Ureter (tissue), 1 donor: ENCODE measurements at regions not wholly inside any gene's neighbourhood (a gene's known extent, or its start where the extent isn't known, plus 50 kb on each side); places are given as distances from the start of the nearest gene placed in this dataset.
"Not testable (repeated sequence)": the region's sequence is repeated elsewhere in the genome, so short reads cannot be mapped to it uniquely, and the experiment has no call there.

Experiments used
- DNase-seq: peaks from one replicate; pipeline ENCODE4 v3.0.0-alpha.2; 2020; ENCODE audit warnings: low spot score
- donor health status: DM: yes; HTN: yes; CAD: no.

DNA sequence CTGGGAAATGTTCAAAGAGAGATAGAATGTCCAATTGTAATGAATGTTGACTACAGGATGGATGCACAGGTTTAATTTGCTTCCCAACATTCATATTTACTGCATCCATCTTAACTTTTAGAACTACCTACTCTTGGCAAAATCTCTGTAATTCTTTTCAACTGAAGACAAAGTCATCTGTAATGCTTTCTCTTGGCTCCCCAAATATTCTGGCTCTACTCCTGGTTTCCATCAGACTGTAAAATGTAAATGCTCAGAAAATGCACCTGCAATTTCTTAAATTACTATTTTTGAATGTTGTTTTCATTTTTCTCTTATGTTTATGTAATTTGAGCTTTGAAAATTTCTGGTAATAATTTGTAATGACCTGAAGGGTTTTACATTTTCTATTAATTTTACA lies 480.8 kb upstream of the IMPG1 start:
- DNase-seq, result no peak

- no peak for DNase-seq
Measured at GRCh38 chr6:76552268-76552667, 479.8 kb upstream of the IMPG1 start.

DNA sequence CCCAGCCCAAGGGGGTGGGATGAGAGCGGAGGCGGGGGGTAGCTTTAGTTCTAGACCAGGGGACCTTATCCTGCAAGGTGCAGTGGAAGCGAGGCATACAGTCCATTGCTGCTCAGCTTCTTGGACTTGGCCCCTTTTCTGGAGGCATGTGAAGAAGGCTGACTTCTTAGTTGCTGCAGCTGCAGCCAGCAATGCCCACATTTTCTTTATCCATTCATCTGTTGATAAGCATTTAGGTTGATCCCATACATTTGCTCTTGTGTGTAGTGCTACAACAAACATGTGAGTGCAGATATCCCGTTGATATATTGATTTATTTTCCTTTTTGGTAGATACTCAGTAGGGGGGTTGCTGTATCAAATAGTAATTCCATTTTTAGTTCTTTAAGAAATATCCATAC lies 461.2 kb upstream of the IMPG1 start:
- DNase-seq, result no peak

- DNase-seq, result no peak
Measured at GRCh38 chr6:76532647-76533046, 460.2 kb upstream of the IMPG1 start.

DNA sequence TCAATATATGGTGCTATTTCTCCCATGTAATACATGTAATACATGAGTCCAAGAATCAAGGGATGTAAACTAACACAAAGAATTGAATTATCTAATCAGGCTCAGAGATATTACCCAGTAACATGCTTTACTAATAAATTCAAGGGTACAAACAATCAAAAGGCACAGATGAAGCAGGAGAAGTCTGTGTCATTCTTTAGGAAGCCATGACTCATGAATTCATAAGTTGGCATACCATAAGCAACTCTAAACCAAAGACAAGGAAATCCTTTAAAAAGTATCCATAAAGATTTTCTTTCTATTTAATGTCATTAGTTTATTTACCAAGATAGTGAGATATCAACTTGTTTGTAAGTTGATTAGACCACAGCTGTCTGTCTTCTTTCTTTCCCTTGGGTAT lies 446.0 kb upstream of the IMPG1 start:
- no peak for DNase-seq

DNA sequence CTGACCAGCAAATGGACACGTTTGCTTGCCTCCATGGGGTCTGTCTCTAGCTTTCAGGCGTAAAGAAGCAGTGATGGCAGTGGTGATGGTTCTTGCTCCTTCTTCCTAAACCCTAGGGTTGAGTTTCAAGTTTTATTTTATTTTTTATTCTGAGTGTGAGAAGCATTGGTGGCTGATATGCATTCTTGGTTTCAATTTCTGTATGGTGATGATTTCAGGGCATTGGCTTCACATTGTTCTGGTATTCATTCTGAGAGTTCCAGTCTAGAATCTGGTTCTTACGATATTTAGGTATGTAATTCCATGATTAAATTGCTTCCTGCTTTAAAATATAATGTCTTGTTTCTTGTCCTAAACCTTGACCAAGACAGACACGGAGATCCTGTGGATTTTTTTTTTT lies 444.5 kb upstream of the IMPG1 start:
- DNase-seq, result no peak

DNA sequence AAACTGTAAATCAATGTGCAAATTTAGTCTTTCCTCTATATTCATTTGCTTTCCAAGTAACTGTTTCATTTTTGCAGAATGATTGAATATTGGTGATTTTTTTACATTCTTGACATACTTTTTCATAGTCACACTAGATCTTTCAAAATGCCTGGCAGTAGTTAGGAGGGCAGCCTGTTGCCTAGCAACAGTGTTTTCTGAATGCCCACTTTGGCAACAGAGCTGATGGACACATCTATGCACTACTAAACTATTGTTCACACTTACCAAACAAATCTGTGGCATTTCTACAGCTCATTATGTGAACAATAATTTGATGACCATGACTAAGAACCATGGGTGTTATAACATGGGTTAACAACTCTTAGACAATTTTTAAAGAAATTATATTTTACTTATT lies 438.0 kb upstream of the IMPG1 start:
- DNase-seq, result no peak

GRCh38 chr6:76509397-76509796 lies 436.9 kb upstream of the IMPG1 start:
- no peak for DNase-seq

DNA sequence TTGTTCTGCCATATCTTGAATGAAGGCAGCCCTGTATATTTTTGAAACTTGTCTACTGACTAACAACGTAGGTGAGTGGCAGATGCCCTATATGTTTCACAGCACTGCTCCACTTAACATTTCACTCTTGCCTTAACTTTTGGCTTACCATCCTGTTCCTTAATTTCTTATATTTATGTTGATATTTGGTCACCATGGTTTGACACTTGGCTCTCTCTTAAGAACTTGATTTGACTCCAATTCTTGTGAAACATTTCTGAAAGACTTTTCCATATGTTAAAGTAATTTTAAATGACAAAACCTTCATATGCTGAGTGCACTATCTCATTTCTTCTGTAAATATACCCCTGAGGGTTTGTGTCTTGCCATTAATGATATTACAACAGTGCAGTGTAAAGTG lies 434.3 kb upstream of the IMPG1 start:
- no peak for DNase-seq

DNA sequence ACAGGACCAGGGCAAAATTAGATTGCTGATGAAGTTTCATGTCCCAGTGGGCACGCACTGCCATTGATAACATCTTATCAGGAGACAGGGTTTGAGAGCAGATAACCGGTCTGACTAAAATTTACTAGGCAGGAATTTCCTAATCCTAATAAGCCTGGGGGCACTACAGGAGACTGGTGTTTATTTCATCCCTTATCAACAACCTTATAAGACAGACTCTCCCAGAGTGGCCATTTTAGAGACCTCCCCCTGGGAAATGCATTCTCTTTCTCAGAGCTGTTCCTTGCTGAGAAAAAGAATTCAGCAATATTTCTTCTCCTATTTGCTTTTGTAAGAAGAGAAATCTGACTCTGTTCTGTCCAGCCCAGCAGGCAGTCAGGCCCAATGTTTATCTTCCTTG lies 423.4 kb upstream of the IMPG1 start:
- DNase-seq, result no peak

GRCh38 chr6:76491376-76491775 lies 418.9 kb upstream of the IMPG1 start:
- not testable (repeated sequence) for DNase-seq

GRCh38 chr6:76490456-76490855 lies 418.0 kb upstream of the IMPG1 start:
- DNase-seq, result no peak

- DNase-seq, result no peak
Measured at GRCh38 chr6:76481101-76481500, 408.6 kb upstream of the IMPG1 start.

DNA sequence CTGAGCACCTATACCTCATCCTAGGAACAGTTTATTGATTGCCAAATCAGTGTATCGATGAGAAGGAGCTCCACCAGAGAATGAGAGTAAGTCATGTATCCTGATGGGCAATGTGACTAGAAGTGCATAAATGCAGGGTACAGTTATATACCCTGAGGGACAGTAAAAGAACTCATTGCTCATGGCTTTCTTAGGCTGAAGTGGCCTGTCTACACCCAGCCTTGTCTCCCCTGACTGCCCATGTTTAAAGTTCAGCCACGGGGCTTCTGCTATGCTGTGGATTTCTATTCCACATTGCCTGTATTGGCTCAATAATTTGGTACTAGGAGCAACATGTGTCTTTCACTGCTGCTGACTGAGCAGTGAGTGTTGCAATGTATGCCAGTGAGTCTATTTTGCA lies 400.4 kb upstream of the IMPG1 start:
- no peak for DNase-seq

DNA sequence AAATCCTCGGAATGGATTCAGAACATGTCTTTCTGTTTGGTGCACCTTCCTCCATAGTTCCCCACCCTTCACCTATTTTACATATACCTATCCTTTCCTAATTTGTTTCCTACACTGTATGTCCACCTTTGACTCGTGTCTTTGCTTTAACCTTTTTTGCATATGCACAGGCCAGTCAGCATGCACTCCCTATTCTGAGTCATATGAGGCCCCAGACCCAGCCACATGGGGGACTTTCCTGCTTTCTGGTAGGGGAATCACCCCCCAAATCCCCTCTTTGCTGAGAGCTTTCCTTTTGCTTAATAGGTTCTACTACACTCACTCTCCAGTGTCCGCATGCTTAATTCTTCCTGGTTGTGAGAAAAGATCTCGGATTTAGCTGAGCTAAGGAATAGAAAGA lies 393.8 kb upstream of the IMPG1 start:
- DNase-seq, result no peak

DNA sequence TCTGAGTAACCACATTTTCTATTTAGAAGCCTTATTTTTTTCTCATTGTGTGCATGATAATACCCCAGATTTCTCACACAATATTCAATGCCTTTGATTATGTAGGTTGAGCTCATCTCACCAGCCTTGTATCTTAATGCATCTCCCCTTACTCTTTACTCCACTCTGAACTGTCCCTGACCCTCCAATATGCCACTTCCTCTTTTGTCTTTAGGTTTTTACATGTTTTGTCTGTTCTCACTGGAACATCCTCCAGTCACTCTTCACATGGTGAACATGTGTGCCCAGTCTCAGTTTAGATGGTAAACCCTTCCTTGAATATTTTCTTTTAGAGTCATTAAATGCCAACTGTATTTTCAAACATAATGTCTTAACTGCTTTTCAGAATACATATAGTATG lies 392.9 kb upstream of the IMPG1 start:
- DNase-seq, result no peak

DNA sequence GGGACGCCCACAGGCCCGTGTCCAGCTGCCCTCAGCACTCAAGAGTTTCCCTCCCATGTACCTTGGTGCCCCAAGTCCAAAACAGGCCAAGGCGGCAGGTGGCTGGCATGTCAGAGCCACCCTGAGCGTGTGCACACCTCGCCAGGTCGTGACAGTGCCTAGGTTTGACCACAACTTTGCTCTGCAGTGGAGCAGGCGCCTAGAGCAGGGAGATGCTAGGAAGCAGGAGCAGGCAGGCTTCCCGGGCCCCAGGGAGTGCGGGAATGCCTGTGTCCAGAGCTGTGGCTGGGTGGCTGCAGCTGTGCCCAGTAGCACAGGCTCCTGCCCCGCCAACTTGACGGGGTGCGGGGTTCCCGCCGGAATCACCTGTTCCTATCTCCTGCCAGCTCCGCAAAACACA lies 380.8 kb upstream of the IMPG1 start:
- no peak for DNase-seq

DNA sequence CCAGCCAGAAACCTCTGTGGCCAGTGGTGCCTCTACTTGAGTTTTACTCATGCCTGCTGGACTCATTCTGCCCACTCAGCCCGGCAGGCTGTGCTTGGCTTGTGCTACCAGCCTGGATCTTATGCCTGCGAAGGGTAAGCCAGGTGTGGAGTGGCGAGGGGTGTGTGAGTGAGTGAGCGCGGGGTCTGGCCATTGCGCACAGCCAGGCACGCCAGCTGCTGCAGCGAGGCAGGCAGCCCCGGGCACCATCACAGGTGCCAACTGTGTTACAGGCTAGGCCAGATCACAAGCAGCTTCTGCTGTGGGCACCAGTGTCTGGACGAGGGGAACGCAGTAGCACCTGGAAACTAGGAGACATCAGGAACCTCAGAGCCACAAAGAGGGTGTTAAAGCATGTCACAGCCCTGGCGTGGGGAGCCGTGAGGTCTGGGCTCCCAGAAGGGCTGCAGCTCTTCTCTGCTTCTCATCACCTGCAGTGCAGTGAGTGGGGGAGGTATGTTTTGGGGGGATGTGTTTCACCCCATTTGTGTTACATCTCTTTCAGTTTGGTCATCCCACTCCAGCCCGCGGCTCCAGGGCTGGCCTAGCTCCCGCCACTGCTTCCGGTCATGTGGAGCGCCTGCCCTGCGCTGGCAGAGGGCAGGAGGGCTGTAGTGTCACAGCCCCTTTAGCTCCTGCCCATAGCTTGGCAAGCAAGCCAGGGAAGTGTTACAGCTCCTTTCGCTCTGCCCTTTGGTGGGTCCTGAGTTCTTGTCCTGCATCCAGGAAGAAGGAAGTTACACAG lies 379.7 kb upstream of the IMPG1 start:
- DNase-seq, result no peak

- DNase-seq, result no peak
Measured at GRCh38 chr6:76448109-76448508, 375.6 kb upstream of the IMPG1 start.

- DNase-seq, result no peak
Measured at GRCh38 chr6:76441875-76442274, 369.4 kb upstream of the IMPG1 start.

DNA sequence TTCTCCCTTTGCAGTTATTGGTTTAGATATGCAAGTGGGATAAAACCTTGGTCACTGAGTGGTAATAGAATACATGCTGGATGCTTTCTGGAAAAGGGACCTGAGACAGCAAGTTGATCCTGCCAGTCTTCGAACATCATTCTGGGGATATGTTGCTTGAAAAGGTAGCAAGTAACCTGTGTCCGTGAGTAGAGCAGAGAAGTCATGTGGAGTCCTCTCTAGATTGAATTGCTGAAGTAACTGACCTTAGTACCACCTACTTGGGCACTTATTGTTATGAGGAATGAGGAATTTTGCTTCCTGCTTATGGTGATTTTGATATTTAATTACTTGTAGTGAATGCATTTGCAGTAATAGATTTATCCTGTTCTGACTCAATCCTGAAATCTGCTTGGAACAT lies 367.3 kb upstream of the IMPG1 start:
- no peak for DNase-seq

GRCh38 chr6:76438768-76439167 lies 366.3 kb upstream of the IMPG1 start:
- DNase-seq, result no peak

DNA sequence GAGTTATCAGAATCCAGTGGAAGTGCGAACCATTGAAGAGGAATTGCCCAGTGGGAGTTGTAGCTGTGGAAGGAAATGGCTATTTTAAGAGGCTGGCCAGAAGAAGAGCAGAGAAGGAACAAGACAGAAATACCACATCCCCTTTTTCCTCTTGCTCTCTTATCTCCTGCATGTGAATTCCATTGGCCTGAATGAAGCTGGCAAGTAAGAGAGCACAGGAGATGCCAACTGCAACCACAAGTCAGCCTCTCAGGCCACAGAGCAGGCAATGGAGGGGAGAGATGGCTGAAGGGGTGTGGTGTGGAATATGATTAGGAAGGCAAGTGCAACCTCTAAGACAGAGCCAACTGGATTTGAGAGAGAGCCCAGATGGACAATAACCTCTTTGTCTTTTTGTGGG lies 362.7 kb upstream of the IMPG1 start:
- DNase-seq, result no peak

DNA sequence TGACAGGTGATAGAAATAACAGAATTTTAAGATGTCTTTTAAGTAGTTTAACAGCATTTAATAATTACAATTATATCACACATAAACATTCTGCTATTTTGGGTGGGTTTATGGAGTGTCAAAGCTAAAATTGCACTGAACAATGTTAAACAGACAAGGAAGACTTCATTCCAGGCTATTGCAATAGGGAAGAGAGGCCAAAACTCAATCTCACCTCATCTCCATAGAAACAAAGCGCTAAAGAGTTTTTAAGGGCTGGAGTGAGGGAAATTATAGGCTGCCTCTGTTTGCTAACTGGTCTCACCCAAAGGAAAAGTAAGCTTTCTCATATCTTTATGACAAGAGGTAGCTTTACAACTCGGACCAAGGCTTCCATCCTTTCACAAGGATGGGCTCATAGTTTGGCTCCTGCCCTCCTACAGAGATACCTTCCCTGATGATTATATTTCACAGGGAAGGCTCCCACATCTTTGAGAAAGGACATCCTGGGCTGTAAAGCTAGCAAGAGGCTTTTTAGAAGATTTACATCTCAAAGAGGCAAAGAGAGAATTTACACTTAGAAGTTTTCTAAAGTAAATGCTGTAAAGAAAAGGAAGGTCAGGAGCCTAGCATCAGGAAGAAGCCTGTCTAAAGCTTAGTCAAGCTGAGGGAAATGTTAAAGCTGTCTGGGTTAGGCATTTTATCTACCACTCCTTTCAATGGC lies 350.2 kb upstream of the IMPG1 start:
- no peak for DNase-seq
